Keratinocyte (primary cell): ENCODE measurements at regions not wholly inside any gene's neighbourhood (a gene's known extent, or its start where the extent isn't known, plus 50 kb on each side); places are given as distances from the start of the nearest gene placed in this dataset.

Experiments used
- DNase-seq: peaks from one replicate; pipeline ENCODE4 v3.0.0-alpha.2; 2011; ENCODE audit warnings: low read depth, missing footprints, low spot score
- FAIRE-seq: peaks from 2 replicates; lab custom pipeline; 2011; peaks lifted over from hg19 to GRCh38; lab: Jason Lieb, UNC
- H2AFZ ChIP-seq: 2 replicates; pipeline ENCODE4 v1.6.0; 2012; ENCODE audit warnings: low read length, control low read depth, inconsistent platforms; ENCODE audit not compliant: control insufficient read depth
- H3K27ac ChIP-seq: 2 replicates; pipeline ENCODE4 v1.5.1; 2011; ENCODE audit warnings: low read length; ENCODE audit not compliant: control insufficient read depth, insufficient read depth
- H3K27me3 ChIP-seq: 3 replicates; pipeline ENCODE4 v1.6.0; 2011; ENCODE audit warnings: low read length; ENCODE audit not compliant: control insufficient read depth, insufficient read depth; ENCODE audit errors: extremely low read depth
- H3K36me3 ChIP-seq, 2 experiments: 2 replicates in 1 of 2; 3 replicates in 1 of 2; pipeline ENCODE4 v1.5.1; 2011; ENCODE audit warnings: low read length in 2 of 2, mild to moderate bottlenecking in 1 of 2; ENCODE audit not compliant: control insufficient read depth in 2 of 2, insufficient read depth in 2 of 2; ENCODE audit errors: extremely low read depth in 1 of 2
- H3K4me1 ChIP-seq: 3 replicates; pipeline ENCODE4 v1.5.1; 2011; ENCODE audit warnings: low read length; ENCODE audit not compliant: control insufficient read depth, insufficient read depth; ENCODE audit errors: extremely low read depth
- H3K4me2 ChIP-seq: 3 replicates; pipeline ENCODE4 v1.6.0; 2011; ENCODE audit warnings: low read depth, low read length; ENCODE audit not compliant: control insufficient read depth, insufficient read depth; ENCODE audit errors: extremely low read depth
- H3K4me3 ChIP-seq, 3 experiments: fragments of 200-600 bp in 1 of 3; sonication (generic) in 1 of 3; 2 replicates in 2 of 3; 3 replicates in 1 of 3; pipeline ENCODE4 v1.5.1; 2011 to 2016; ENCODE audit warnings: low read length in 3 of 3, mild to moderate bottlenecking in 3 of 3, control low read depth in 2 of 3, inconsistent platforms in 1 of 3, low read depth in 1 of 3, mixed read lengths in 1 of 3, mixed run types in 1 of 3, moderate library complexity in 1 of 3; ENCODE audit not compliant: control insufficient read depth in 2 of 3, insufficient read depth in 2 of 3; ENCODE audit errors: extremely low read depth in 1 of 3
- H3K79me2 ChIP-seq: 2 replicates; pipeline ENCODE4 v1.6.0; 2012; ENCODE audit warnings: low read length; ENCODE audit not compliant: control insufficient read depth, insufficient read depth
- H3K9ac ChIP-seq: 3 replicates; pipeline ENCODE4 v1.6.0; 2011; ENCODE audit warnings: low read length; ENCODE audit not compliant: control insufficient read depth, insufficient read depth; ENCODE audit errors: extremely low read depth
- H3K9me1 ChIP-seq: 3 replicates; pipeline ENCODE4 v1.6.0; 2011; ENCODE audit warnings: low read length; ENCODE audit not compliant: control insufficient read depth, insufficient read depth; ENCODE audit errors: extremely low read depth
- H3K9me3 ChIP-seq: 2 replicates; pipeline ENCODE4 v1.5.1; 2012; ENCODE audit warnings: low read depth, low read length; ENCODE audit not compliant: control insufficient read depth
- H4K20me1 ChIP-seq: 3 replicates; pipeline ENCODE4 v1.6.0; 2011; ENCODE audit warnings: low read length; ENCODE audit not compliant: control insufficient read depth, insufficient read depth; ENCODE audit errors: extremely low read depth
- CTCF ChIP-seq, 3 experiments: IDR thresholded peaks in 1 of 3; conservative IDR thresholded peaks in 1 of 3; optimal IDR thresholded peaks in 1 of 3; 2 replicates in 2 of 3; 3 replicates in 1 of 3; pipeline versions ENCODE3 to v1.5.1; 2011; ENCODE audit warnings: low read length in 3 of 3, mild to moderate bottlenecking in 3 of 3, moderate library complexity in 2 of 3, control low read depth in 1 of 3, inconsistent platforms in 1 of 3; ENCODE audit not compliant: insufficient read depth in 2 of 3; ENCODE audit errors: extremely low read depth in 1 of 3
- EZH2 ChIP-seq: IDR thresholded peaks from one replicate; pipeline ENCODE4 v1.6.1; 2012; ENCODE audit warnings: inconsistent platforms, mild to moderate bottlenecking, low read length, moderate library complexity
- dilution Hi-C: fragments of 300-500 bp; cut with MboI; formaldehyde crosslinking; loops from one replicate; pipeline ENCODE4 v1.7.0; 2020; ENCODE audit warnings: low sequenced_read_pairs; ENCODE audit not compliant: extremely low pct_ligation_motif_present

GRCh38 chr1:208523007-208523406, 278.8 kb upstream of the PLXNA2 start:
- no peak overlapping the region for H3K27ac ChIP-seq
- H3K9me3 ChIP-seq, result no peaks in the 10 kb centered on the region
- FAIRE-seq (no peak), DNase-seq (no peak)
- no peak overlapping the region for H3K4me2 ChIP-seq
- peaks cover 4% of the 10 kb centered on the region for H3K4me1 ChIP-seq
- no peak for TF ChIP-seq CTCF (optimal IDR thresholded peaks at IDR 0.05 in 1 of 3, IDR thresholded peaks at IDR 0.05 in 1 of 3, conservative IDR thresholded peaks at IDR 0.05 in 1 of 3; ENCODE audit: extremely low read depth in 1 of 3, insufficient read depth in 2 of 3, low read length in 3 of 3)
- no peak for TF ChIP-seq EZH2
- H3K27me3 ChIP-seq, result no peaks in the 10 kb centered on the region
- no peaks in the 10 kb centered on the region for H3K9me1 ChIP-seq
- no peaks in the 10 kb centered on the region for H4K20me1 ChIP-seq
- H3K36me3 ChIP-seq, result no peaks in the 10 kb centered on the region
- H3K4me3 ChIP-seq, result no peak overlapping the region
- H3K9ac ChIP-seq, result no peak overlapping the region
- H3K79me2 ChIP-seq, result no peaks in the 10 kb centered on the region
- no peak overlapping the region for H2AFZ ChIP-seq
- dilution Hi-C loops, result no loop called here

- dilution Hi-C loops, result no loop called here
- Histone ChIP-seq H3K27ac (no peak overlapping the region), H3K4me3 (no peak overlapping the region), H3K27me3 (no peaks in the 10 kb centered on the region), H3K9me3 (no peaks in the 10 kb centered on the region), H3K4me1 (peaks cover 6% of the 10 kb centered on the region), H2AFZ (no peak overlapping the region), H3K9ac (no peak overlapping the region), H3K9me1 (no peaks in the 10 kb centered on the region), H3K4me2 (no peak overlapping the region), H4K20me1 (no peaks in the 10 kb centered on the region), H3K36me3 (no peaks in the 10 kb centered on the region), H3K79me2 (no peaks in the 10 kb centered on the region)
- DNase-seq, result no peak
- FAIRE-seq, result no peak
- TF ChIP-seq CTCF (optimal IDR thresholded peaks at IDR 0.05 in 1 of 3, IDR thresholded peaks at IDR 0.05 in 1 of 3, conservative IDR thresholded peaks at IDR 0.05 in 1 of 3; ENCODE audit: extremely low read depth in 1 of 3, insufficient read depth in 2 of 3, low read length in 3 of 3) (no peak), EZH2 (no peak)
Measured at GRCh38 chr1:208524376-208524775, 280.2 kb upstream of the PLXNA2 start.
